Bone marrow (tissue), 2 donors: ENCODE measurements at regions not wholly inside any gene's neighbourhood (a gene's known extent, or its start where the extent isn't known, plus 50 kb on each side); places are given as distances from the start of the nearest gene placed in this dataset.
"Not testable (repeated sequence)": the region's sequence is repeated elsewhere in the genome, so short reads cannot be mapped to it uniquely, and the experiment has no call there.

Experiments
- DNase-seq, 2 donors: peaks; one replicate each; lab custom pipeline; 2025; lab: John Stamatoyannopoulos, UW

DNA sequence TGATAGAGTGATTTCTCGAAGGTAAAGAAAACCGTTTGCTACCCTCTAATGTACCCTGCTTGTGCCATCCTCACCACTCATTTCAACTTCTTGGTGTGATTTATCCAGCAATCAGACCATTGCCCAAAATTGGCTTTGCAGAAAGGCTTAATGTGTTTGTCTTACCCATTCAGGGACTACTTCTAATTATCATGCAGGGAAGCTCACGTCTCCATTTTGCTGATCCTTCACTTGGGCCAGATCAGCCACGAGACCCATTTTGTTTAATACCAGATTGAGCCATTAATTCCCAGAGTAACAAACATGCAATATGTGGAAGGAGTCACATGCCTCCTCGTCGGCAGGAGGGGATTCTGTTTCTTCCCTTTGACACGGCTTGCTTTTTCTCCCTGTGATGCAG lies 51.1 kb upstream of the CRY1 start:
- no peak for DNase-seq

DNA sequence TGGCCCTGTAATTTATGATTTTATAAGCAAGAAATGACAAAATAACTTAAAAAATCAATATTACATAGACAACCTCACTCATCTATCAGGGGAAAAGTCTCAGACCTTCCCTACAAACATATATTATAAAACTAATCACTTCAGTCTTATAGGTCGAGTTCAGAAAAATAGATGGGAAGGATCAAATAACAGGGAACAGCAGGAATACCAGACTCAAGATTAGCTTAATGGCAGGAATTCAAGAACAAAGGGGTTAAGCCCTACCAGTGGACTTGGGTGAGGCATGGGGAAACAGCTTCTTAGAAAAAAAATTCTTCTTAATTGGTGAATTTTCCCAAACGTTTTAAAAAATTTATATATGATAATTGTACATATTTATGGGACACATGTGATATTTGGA lies 51.6 kb upstream of the CRY1 start:
- DNase-seq = no peak

GRCh38 chr12:107145397-107145796 lies 52.0 kb upstream of the CRY1 start:
- no peak for DNase-seq

DNA sequence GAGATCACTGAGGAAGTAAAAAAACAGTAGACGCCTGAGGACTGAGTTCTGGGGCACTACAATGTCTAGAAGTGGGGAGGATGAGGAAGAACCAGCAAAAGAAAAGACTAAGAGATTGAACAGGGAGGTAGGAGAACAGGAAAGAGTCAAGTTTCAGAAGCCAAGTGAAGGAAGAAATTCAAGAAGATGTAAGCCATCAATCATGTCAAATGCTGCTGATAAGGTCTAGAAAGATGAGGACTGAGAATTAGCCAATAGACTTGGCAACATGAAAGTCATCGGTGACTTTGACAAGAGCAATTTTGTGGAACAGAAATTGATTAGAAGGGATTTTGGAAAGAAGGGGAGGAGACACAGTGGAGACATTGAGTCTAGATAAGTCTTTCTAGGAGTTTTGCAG lies 54.8 kb upstream of the CRY1 start:
- DNase-seq = no peak

GRCh38 chr12:107152315-107152714 lies 59.0 kb upstream of the CRY1 start:
- DNase-seq = no peak

DNA sequence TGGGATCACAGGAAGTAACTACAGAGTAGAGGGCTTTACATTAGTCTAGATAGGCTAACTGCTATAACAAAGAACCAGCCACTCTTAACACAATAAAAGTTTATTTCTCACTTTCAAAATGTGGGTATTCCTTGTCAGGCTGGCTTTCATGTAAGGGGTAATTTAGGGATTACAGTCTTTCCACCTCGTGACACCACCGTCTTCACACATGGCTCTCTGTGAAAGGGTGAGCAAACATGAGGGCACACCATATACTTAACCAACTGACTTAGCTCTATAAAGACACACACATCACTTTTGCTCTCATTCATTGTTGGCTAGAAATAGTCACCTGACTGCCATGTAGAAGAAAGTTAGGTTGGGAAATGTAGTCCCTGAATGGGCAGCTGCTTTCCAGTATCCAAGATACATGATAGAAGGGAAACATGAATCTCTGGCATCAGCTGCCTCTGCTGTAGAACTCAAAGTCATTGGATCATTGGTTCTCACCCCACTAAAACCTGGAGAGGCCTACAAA lies 66.1 kb upstream of the CRY1 start:
- DNase-seq = no peak

DNA sequence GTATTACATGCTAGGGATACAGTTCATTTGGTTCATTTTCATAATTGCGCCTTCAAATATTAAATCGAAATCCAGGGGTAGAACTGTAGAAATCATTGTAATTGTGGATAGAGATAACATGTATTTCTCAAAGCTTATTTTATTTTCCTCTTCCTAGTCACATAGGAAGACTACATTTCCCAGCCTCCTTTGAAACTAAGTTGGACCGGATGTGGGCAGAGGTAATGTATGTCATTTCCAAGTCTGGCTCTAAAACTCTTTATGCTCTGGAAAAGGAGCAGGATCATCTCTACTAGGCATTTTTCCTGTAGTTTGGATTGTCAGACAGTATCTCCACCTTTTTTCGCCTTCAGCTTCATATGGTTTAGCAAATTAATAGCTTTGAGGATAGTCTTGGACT lies 70.1 kb upstream of the CRY1 start:
- DNase-seq = no peak

DNA sequence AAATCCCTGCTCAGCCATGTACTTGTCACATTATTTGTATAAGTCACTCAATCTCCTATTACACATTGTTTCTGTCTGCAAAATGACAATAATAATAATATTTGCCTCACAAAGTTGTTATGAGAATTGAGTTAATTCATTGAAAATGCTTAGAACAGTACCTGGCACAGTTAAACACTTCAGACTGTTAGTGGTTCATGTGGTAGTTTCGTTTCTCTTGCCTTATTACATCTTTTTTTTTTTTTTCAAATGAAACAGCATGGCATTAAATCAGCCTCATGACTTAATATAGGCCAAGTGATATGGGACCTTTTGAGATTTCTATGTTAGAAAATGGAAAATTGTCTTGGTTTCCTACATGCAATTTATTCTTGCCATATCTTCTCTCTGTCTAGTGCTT lies 71.0 kb upstream of the CRY1 start:
- no peak for DNase-seq

DNA sequence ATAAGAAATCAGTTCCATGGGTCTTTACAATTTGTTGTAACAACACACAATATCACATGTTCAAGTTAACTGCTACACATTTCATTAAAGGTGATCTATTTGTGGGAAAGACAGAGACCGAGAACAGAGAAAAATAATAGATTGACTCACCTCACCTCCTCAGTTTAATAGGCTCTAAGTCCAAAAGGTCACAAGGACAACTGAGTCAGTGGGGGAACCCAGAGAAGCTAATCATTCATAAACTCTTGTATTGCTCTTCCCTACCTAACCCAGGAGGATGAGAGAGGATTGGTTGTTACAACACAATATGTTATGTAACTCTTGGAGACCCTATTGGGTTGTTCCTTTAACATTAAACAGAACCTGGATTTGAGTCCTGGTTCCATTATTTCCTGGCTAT lies 72.2 kb upstream of the CRY1 start:
- no peak for DNase-seq

- DNase-seq = no peak
These were observed 74.4 kb upstream of the CRY1 start for GRCh38 chr12:107167756-107168155.

GRCh38 chr12:107169200-107169599 lies 75.9 kb upstream of the CRY1 start:
- no peak for DNase-seq

DNA sequence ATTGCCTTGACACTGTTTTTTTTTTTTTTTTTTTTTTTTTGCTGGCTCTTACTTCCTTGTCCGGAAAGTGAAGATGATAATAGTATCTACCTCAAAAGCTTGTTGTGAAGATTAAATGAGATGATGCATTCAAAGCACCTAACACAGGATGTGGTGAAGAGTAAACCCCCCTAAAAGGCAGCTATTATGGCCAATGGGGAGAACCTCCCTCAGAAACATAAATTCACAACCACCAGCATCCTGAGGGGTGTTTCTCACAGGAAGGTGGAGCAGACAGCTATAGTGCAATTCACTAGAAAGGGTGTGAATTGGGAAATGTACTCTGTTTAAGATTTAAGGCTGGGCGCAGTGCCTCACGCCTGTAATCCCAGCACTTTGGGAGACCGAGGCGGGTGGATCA lies 85.4 kb upstream of the CRY1 start:
- DNase-seq = no peak

GRCh38 chr12:107179871-107180270 lies 86.5 kb upstream of the CRY1 start:
- no peak for DNase-seq

DNA sequence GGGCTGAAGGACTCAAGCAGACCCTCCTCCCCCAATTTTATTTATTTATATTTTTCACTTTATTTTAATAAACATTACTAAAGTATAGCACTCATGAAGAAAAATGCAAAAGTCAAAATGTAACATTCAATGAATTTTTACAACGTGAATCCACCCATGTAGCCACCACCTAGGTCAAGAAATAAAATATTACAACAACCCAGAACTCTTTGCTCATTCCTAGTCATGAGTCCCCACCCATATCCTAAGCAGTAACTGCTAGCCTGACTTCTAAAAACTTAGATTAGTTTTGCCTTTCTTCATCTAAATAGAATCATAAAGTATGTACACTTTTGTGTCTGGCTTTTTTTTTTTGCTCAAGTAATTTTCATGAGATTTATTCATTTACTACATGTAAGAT lies 86.9 kb upstream of the CRY1 start:
- DNase-seq = no peak

GRCh38 chr12:107184359-107184930 lies 91.1 kb upstream of the CRY1 start:
- DNase-seq = no peak

DNA sequence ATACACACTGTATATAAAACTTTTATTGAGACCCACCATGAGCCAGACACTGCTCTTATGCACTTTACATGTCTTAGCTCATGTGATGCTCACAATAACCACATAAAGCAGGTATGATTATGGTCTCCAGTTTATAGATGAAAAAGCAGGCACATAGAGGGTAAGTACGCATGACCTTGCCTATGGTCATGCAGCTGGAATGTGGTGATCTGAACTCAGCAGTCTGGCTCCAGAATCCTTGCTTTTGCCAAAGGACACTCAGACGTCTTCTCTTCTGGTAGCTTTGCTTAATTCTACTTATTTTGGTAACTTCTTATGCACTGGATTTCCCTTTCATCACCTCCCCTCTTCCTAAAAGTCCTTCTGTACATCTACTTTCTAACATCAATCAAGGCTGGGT lies 103.3 kb upstream of the CRY1 start:
- DNase-seq = no peak

- DNase-seq = no peak
These were observed 107.0 kb upstream of the CRY1 start for GRCh38 chr12:107200394-107200793.

DNA sequence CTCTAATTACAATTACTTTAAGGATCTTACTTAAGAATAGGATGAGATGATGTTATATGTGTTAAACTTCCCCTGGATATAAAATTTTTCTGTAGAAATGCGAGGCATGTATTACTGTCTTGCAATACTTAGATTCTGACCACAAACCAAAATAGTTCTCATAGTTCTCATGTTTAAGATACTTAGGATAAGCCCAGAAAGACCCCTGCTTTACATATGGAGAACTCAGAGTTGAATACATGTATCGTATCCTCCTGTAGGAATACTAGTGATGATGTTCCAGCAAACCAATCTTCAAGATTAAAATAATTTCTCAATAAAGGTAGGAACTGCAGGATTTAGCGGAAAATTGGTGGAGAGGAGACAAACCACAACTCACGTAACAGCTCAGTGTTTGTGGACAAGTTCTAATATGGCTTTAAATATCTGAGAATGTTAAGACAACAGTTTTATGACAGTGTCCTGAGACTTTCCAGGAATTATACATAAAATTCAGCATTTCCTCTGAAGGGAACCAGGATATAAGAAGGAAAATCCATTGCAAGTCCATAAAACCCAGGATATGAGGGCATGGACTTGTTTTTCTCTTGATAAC lies 114.7 kb upstream of the CRY1 start:
- DNase-seq = no peak

GRCh38 chr12:107209700-107210099 lies 116.4 kb upstream of the CRY1 start:
- not testable (repeated sequence) for DNase-seq

DNA sequence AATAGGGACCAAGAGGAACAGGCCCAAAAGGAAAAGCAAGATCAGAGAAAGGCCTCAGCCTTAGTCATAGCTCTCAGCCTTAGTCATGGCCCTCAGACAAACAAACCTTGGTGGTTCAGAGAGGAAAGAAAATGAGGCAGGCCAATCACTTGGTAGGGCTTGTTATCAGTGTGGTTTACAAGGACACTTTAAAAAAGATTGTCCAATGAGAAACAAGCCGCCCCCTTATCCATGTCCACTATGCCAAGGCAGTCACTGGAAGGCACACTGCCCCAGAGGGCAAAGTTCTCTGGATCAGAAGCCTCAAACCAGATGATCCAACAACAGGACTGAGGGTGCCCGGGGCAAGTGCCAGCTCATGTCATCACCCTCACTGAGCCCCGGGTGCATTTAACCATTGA lies 121.0 kb upstream of the CRY1 start:
- not testable (repeated sequence) for DNase-seq

- not testable (repeated sequence) for DNase-seq
These were observed 123.1 kb upstream of the CRY1 start for GRCh38 chr12:107216411-107216810.

GRCh38 chr12:107219301-107219700 lies 126.0 kb upstream of the CRY1 start:
- DNase-seq = no peak

GRCh38 chr12:107221913-107222312 lies 128.6 kb upstream of the CRY1 start:
- DNase-seq = no peak

DNA sequence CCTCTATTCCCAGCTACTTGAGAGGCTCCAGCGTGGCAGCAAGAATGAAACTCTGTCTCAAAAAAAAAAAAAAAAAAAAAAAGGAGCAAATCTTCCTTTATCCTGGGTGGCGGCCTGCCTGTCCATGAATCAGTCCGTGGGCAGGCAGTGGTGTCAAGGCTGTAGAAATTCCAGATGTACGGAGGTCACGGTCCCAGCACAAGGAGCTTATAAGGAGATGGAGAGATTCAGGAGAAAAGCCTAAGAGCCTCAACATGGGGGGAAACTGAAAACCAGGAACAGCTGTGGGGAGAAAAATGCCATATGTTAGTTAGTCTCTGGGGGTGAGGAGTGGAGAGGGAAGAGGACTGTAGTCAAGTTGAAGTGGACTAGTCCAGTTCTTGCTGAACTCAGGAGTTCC lies 130.5 kb upstream of the CRY1 start:
- DNase-seq = no peak
